H9 (cell line): ENCODE measurements at regions not wholly inside any gene's neighbourhood (a gene's known extent, or its start where the extent isn't known, plus 50 kb on each side); places are given as distances from the start of the nearest gene placed in this dataset.

Experiments
- DNase-seq: peaks from one replicate; pipeline ENCODE4 v3.0.0-alpha.2; 2017
- H2AFZ ChIP-seq: one replicate; pipeline ENCODE4 v1.6.1; 2013; ENCODE audit warnings: mild to moderate bottlenecking, low read length, control low read depth, moderate library complexity
- H2AK5ac ChIP-seq: 2 replicates; pipeline ENCODE4 v1.6.1; 2013; ENCODE audit warnings: low read length, control low read depth, mixed read lengths; ENCODE audit not compliant: insufficient read length
- H2BK120ac ChIP-seq: one replicate; pipeline ENCODE4 v1.6.1; 2013; ENCODE audit warnings: low read depth, mild to moderate bottlenecking, low read length, control low read depth, inconsistent platforms; ENCODE audit not compliant: poor library complexity, severe bottlenecking
- H2BK12ac ChIP-seq: 2 replicates; pipeline ENCODE4 v1.6.1; 2013; ENCODE audit warnings: low read length, control low read depth, mixed read lengths, low read depth; ENCODE audit not compliant: insufficient read length
- H2BK15ac ChIP-seq: 2 replicates; pipeline ENCODE4 v1.6.1; 2013; ENCODE audit warnings: low read depth, low read length, control low read depth
- H2BK20ac ChIP-seq: one replicate; pipeline ENCODE4 v1.6.1; 2013; ENCODE audit warnings: low read depth, mild to moderate bottlenecking, low read length, control low read depth, inconsistent platforms; ENCODE audit not compliant: poor library complexity, severe bottlenecking
- H2BK5ac ChIP-seq: 2 replicates; pipeline ENCODE4 v1.6.1; 2013; ENCODE audit warnings: low read length, control low read depth, mixed read lengths; ENCODE audit not compliant: insufficient read length
- H3K14ac ChIP-seq: 2 replicates; pipeline ENCODE4 v1.6.1; 2013; ENCODE audit warnings: low read length, control low read depth; ENCODE audit not compliant: insufficient read depth
- H3K18ac ChIP-seq: 2 replicates; pipeline ENCODE4 v1.6.1; 2013; ENCODE audit warnings: low read depth, mild to moderate bottlenecking, mixed read lengths, low read length, control low read depth; ENCODE audit not compliant: insufficient read length
- H3K23ac ChIP-seq: 2 replicates; pipeline ENCODE4 v1.6.1; 2013; ENCODE audit warnings: low read length, control low read depth, mixed read lengths, low read depth; ENCODE audit not compliant: insufficient read length
- H3K23me2 ChIP-seq: 2 replicates; pipeline ENCODE4 v1.6.1; 2013; ENCODE audit warnings: low read depth, mild to moderate bottlenecking, mixed read lengths, low read length, control low read depth; ENCODE audit not compliant: insufficient read length, poor library complexity, severe bottlenecking
- H3K27ac ChIP-seq: 2 replicates; pipeline ENCODE4 v1.5.1; 2013; ENCODE audit warnings: low read length, control low read depth, mixed read lengths, low read depth; ENCODE audit not compliant: insufficient read length
- H3K27me3 ChIP-seq: 2 replicates; pipeline ENCODE4 v1.6.1; 2013; ENCODE audit warnings: low read length, control low read depth, inconsistent platforms; ENCODE audit not compliant: insufficient read depth
- H3K4ac ChIP-seq: 2 replicates; pipeline ENCODE4 v1.6.1; 2013; ENCODE audit warnings: low read depth, mild to moderate bottlenecking, control low read depth, inconsistent platforms, low read length, moderate library complexity
- H3K4me1 ChIP-seq: 2 replicates; pipeline ENCODE4 v1.6.1; 2013; ENCODE audit warnings: low read length, control low read depth, inconsistent platforms; ENCODE audit not compliant: insufficient read depth
- H3K4me2 ChIP-seq: 2 replicates; pipeline ENCODE4 v1.6.1; 2013; ENCODE audit warnings: low read length, control low read depth, mixed read lengths; ENCODE audit not compliant: insufficient read length, insufficient read depth
- H3K56ac ChIP-seq: 2 replicates; pipeline ENCODE4 v1.6.1; 2013; ENCODE audit warnings: low read depth, mild to moderate bottlenecking, mixed read lengths, low read length, control low read depth; ENCODE audit not compliant: insufficient read length
- H3K79me1 ChIP-seq: 2 replicates; pipeline ENCODE4 v1.6.1; 2013; ENCODE audit warnings: low read depth, mild to moderate bottlenecking, moderate library complexity, low read length, control low read depth, inconsistent platforms; ENCODE audit not compliant: insufficient read depth, poor library complexity, severe bottlenecking
- H3K79me2 ChIP-seq: 2 replicates; pipeline ENCODE4 v1.6.1; 2013; ENCODE audit warnings: low read length, control low read depth, inconsistent platforms; ENCODE audit not compliant: insufficient read depth
- H3K9ac ChIP-seq: 2 replicates; pipeline ENCODE4 v1.6.1; 2013; ENCODE audit warnings: low read length, control low read depth, mixed read lengths; ENCODE audit not compliant: insufficient read length; ENCODE audit errors: extremely low read depth
- H3K9me3 ChIP-seq: one replicate; pipeline ENCODE4 v1.6.1; 2013; ENCODE audit warnings: low read depth, low read length, inconsistent platforms; ENCODE audit not compliant: control insufficient read depth
- H3T11ph ChIP-seq: one replicate; pipeline ENCODE4 v1.6.1; 2013; ENCODE audit warnings: mild to moderate bottlenecking, low read length, control low read depth, inconsistent platforms
- H4K20me1 ChIP-seq: one replicate; pipeline ENCODE4 v1.6.1; 2013; ENCODE audit not compliant: control insufficient read depth, insufficient read length, insufficient read depth
- H4K5ac ChIP-seq: 2 replicates; pipeline ENCODE4 v1.6.1; 2013; ENCODE audit warnings: low read depth, mild to moderate bottlenecking, mixed read lengths, low read length, control low read depth; ENCODE audit not compliant: insufficient read length
- H4K8ac ChIP-seq: replicated peaks from 2 replicates; pipeline ENCODE4 v1.6.1; 2013; ENCODE audit warnings: low read length, control low read depth, mixed read lengths, low read depth; ENCODE audit not compliant: insufficient read length
- H4K91ac ChIP-seq: 2 replicates; pipeline ENCODE4 v1.6.1; 2013; ENCODE audit warnings: low read depth, mild to moderate bottlenecking, moderate library complexity, mixed read lengths, low read length, control low read depth; ENCODE audit not compliant: insufficient read length
- H3K27ac Mint-ChIP-seq, 3 experiments: 2 replicates in 2 of 3; 3 replicates in 1 of 3; pipeline ENCODE4 v1.8.0; 2020 to 2021; ENCODE audit warnings: mixed read lengths in 3 of 3, mild to moderate bottlenecking in 1 of 3, moderate library complexity in 1 of 3
- H3K27me3 Mint-ChIP-seq: 2 replicates; pipeline ENCODE4 v1.8.0; 2021; ENCODE audit warnings: low read depth, mild to moderate bottlenecking, moderate library complexity, mixed read lengths
- H3K36me3 Mint-ChIP-seq, 3 experiments: 2 replicates in 2 of 3; 3 replicates in 1 of 3; pipeline ENCODE4 v1.8.0; 2020 to 2021; ENCODE audit warnings: low read depth in 3 of 3, mixed read lengths in 3 of 3; ENCODE audit not compliant: insufficient read depth in 1 of 3
- H3K4me1 Mint-ChIP-seq, 2 experiments: 2 replicates each; pipeline ENCODE4 v1.8.0; 2020; ENCODE audit warnings: mixed read lengths in 2 of 2
- H3K4me3 Mint-ChIP-seq, 2 experiments: 2 replicates in 1 of 2; 3 replicates in 1 of 2; pipeline ENCODE4 v1.8.0; 2020 to 2021; ENCODE audit warnings: mild to moderate bottlenecking in 2 of 2, mixed read lengths in 2 of 2, moderate library complexity in 1 of 2
- H3K9me3 Mint-ChIP-seq, 2 experiments: 2 replicates in 1 of 2; 3 replicates in 1 of 2; pipeline ENCODE4 v1.8.0; 2020; ENCODE audit warnings: mild to moderate bottlenecking in 2 of 2, mixed read lengths in 2 of 2, moderate library complexity in 1 of 2
- CTCF ChIP-seq: fragments of 200-600 bp; sonication (generic); conservative IDR thresholded peaks from 3 replicates; pipeline ENCODE4 v1.8.0; 2021; ENCODE audit warnings: antibody characterized with exemption, mild to moderate bottlenecking
- WGBS: extraction: QIAGEN DNeasy Blood & Tissue Kit; methylation state at CpG from one replicate; pipeline ENCODE4 v1.1.7; 2013; ENCODE audit warnings: missing lambda C conversion rate, low lambda C conversion rate, mixed read lengths; ENCODE audit not compliant: insufficient read length; ENCODE audit errors: extremely low coverage; 5-methylcytosine and 5-hydroxymethylcytosine counted together

DNA sequence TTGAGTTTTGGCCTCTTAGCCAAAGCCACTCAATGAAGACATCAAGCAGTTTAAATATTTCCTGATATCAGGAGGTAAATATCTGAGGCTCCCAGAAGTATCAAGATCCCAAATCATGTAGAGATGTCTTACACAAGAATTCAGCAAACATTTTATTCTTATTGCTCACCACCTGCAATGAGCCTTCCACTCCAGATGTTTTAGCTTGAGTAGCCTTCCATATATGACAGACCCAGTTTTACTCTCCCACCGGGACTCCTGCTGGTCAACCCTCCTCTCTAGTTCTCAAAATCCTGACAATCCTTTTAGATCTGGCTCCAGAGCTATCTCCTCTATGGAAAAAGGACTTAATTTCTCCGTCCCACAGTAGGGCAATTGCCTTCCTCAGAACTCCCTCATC lies 404.4 kb downstream of the KCNA4 start:
- Histone ChIP-seq H4K5ac (no peak overlapping the region), H4K8ac (no peak overlapping the region), H3T11ph (no peak overlapping the region), H2BK120ac (no peak overlapping the region), H3K4me1 (no peaks in the 10 kb centered on the region), H3K9ac (no peak overlapping the region), H2BK5ac (no peak overlapping the region), H2BK12ac (no peak overlapping the region), H3K9me3 (no peaks in the 10 kb centered on the region), H3K14ac (no peak overlapping the region), H2AK5ac (no peak overlapping the region), H3K23ac (no peak overlapping the region), H2AFZ (no peak overlapping the region), H3K56ac (no peak overlapping the region), H3K27ac (no peak overlapping the region), H3K18ac (no peak overlapping the region), H2BK15ac (no peak overlapping the region), H3K79me1 (no peaks in the 10 kb centered on the region), H3K27me3 (no peaks in the 10 kb centered on the region), H4K20me1 (no peaks in the 10 kb centered on the region), H3K79me2 (no peaks in the 10 kb centered on the region), H3K23me2 (no peaks in the 10 kb centered on the region), H2BK20ac (no peak overlapping the region), H4K91ac (no peak overlapping the region), H3K4ac (no peak overlapping the region), H3K4me2 (no peak overlapping the region)
- H3K9me3 Mint-ChIP-seq = no peaks in the 10 kb centered on the region
- H3K27me3 Mint-ChIP-seq = no peaks in the 10 kb centered on the region
- no peaks in the 10 kb centered on the region for H3K4me1 Mint-ChIP-seq
- no peak overlapping the region for H3K4me3 Mint-ChIP-seq
- no CpG with 5 or more reads among the region's 2 CpGs for WGBS
- H3K27ac Mint-ChIP-seq = no peak overlapping the region
- no peak for TF ChIP-seq CTCF
- no peaks in the 10 kb centered on the region for H3K36me3 Mint-ChIP-seq
- no peak for DNase-seq
